Ishikawa (cell line): ENCODE measurements at regions not wholly inside any gene's neighbourhood (a gene's known extent, or its start where the extent isn't known, plus 50 kb on each side); places are given as distances from the start of the nearest gene placed in this dataset.

Experiments used
- CEBPB ChIP-seq: IDR thresholded peaks from 2 replicates; pipeline ENCODE4 v1.6.1; 2012
- CREB1 ChIP-seq: IDR thresholded peaks from 2 replicates; pipeline ENCODE4 v1.6.1; 2012; ENCODE audit warnings: low read depth
- EGR1 ChIP-seq: IDR thresholded peaks from 2 replicates; pipeline ENCODE4 v1.6.1; 2012
- EP300 ChIP-seq: IDR thresholded peaks from 2 replicates; pipeline ENCODE4 v1.6.1; 2012; ENCODE audit warnings: borderline replicate concordance
- FOXM1 ChIP-seq: IDR thresholded peaks from 2 replicates; pipeline ENCODE4 v1.6.1; 2012; ENCODE audit warnings: low read depth, borderline replicate concordance
- NFIC ChIP-seq: IDR thresholded peaks from 2 replicates; pipeline ENCODE4 v1.6.1; 2012
- RAD21 ChIP-seq: IDR thresholded peaks from 2 replicates; pipeline ENCODE4 v1.6.1; 2012; ENCODE audit warnings: low read depth
- TAF1 ChIP-seq: IDR thresholded peaks from 2 replicates; pipeline ENCODE4 v1.6.1; 2012; ENCODE audit warnings: low read depth, mild to moderate bottlenecking
- TCF12 ChIP-seq: IDR thresholded peaks from 2 replicates; pipeline ENCODE4 v1.6.1; 2012; ENCODE audit warnings: low read depth
- TEAD4 ChIP-seq: IDR thresholded peaks from 2 replicates; pipeline ENCODE4 v1.6.1; 2012
- USF1 ChIP-seq: IDR thresholded peaks from 2 replicates; pipeline ENCODE4 v1.6.1; 2012
- YY1 ChIP-seq: IDR thresholded peaks from 2 replicates; pipeline ENCODE4 v1.6.1; 2012; ENCODE audit warnings: low read depth
- ZBTB7A ChIP-seq: IDR thresholded peaks from 2 replicates; pipeline ENCODE4 v1.6.1; 2012; ENCODE audit warnings: low read depth
- TF ChIP-seq, protein P1 (sequence below): IDR thresholded peaks from 2 replicates; pipeline ENCODE4 v1.6.1; 2012
- TF ChIP-seq, protein P2 (sequence below): IDR thresholded peaks from 2 replicates; pipeline ENCODE4 v1.6.1; 2012; ENCODE audit warnings: low read depth, mild to moderate bottlenecking

DNA sequence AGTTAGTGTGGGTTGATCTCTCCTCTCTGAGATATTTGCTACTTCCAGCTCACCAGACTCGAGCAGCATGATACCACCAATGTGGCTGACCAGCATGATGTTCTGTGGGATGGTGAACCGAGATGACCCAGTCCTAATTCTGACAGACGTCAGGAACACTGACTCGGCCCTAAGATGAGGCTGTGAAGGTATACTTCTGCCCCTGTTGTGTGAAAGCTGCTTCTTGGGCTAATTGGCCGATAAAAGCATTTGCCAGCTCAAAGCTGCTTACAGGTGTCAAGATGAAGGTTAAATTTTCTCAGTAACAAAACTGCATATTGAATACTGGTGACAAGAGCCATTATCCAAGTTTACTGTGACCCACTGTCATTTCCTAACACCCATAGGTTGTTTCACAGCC lies 151.4 kb downstream of the BRD1 start:
- TF ChIP-seq EP300 (no peak), NFIC (no peak), CREB1 (no peak), TEAD4 (no peak), USF1 (no peak), YY1 (no peak), FOXM1 (no peak), ZBTB7A (no peak), CEBPB (no peak), TCF12 (no peak), RAD21 (no peak), EGR1 (no peak), TAF1 (no peak)
- TF ChIP-seq, protein P1, sequence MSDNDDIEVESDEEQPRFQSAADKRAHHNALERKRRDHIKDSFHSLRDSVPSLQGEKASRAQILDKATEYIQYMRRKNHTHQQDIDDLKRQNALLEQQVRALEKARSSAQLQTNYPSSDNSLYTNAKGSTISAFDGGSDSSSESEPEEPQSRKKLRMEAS, result no peak
- TF ChIP-seq, protein P2, sequence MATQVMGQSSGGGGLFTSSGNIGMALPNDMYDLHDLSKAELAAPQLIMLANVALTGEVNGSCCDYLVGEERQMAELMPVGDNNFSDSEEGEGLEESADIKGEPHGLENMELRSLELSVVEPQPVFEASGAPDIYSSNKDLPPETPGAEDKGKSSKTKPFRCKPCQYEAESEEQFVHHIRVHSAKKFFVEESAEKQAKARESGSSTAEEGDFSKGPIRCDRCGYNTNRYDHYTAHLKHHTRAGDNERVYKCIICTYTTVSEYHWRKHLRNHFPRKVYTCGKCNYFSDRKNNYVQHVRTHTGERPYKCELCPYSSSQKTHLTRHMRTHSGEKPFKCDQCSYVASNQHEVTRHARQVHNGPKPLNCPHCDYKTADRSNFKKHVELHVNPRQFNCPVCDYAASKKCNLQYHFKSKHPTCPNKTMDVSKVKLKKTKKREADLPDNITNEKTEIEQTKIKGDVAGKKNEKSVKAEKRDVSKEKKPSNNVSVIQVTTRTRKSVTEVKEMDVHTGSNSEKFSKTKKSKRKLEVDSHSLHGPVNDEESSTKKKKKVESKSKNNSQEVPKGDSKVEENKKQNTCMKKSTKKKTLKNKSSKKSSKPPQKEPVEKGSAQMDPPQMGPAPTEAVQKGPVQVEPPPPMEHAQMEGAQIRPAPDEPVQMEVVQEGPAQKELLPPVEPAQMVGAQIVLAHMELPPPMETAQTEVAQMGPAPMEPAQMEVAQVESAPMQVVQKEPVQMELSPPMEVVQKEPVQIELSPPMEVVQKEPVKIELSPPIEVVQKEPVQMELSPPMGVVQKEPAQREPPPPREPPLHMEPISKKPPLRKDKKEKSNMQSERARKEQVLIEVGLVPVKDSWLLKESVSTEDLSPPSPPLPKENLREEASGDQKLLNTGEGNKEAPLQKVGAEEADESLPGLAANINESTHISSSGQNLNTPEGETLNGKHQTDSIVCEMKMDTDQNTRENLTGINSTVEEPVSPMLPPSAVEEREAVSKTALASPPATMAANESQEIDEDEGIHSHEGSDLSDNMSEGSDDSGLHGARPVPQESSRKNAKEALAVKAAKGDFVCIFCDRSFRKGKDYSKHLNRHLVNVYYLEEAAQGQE, result no peak

GRCh38 chr22:49674479-49675050 lies 153.1 kb downstream of the BRD1 start:
- TF ChIP-seq, protein P2, result no peak
- TF ChIP-seq TAF1, result no peak
- TF ChIP-seq EGR1, result no peak
- no peak for TF ChIP-seq NFIC
- TF ChIP-seq FOXM1, result no peak
- no peak for TF ChIP-seq TCF12
- no peak for TF ChIP-seq USF1
- no peak for TF ChIP-seq EP300
- no peak for TF ChIP-seq CREB1
- no peak for TF ChIP-seq CEBPB
- TF ChIP-seq RAD21, result no peak
- no peak for TF ChIP-seq YY1
- no peak for TF ChIP-seq TEAD4
- TF ChIP-seq, protein P1, result no peak
- no peak for TF ChIP-seq ZBTB7A

DNA sequence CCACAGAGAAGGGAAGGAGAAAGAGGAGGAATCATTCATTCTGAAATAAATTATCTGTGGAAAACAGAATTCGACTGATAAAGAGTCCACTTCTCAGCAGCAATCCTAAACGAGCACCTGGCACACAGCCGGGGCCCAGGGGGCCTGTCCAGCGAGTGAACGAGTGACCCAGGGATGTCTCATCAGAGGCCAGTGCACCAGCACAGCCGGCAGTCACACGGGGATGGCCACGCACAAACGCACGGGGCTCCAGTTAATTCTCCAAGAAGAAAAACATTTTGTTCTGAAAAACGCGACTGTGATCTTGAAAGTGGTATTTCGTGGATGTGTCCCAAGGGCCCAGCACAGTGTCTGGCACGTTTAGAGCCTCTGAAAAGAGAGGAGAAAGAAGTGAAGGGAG lies 154.6 kb downstream of the BRD1 start:
- TF ChIP-seq, protein P1, result no peak
- no peak for TF ChIP-seq RAD21
- no peak for TF ChIP-seq ZBTB7A
- TF ChIP-seq EP300, result no peak
- no peak for TF ChIP-seq FOXM1
- TF ChIP-seq, protein P2, result no peak
- no peak for TF ChIP-seq TAF1

- TF ChIP-seq EGR1, result no peak
- TF ChIP-seq, protein P1, result no peak
These were observed 155.6 kb downstream of the BRD1 start for GRCh38 chr22:49672014-49672516.
